Mucosa of descending colon (tissue), 3 donors: ENCODE measurements at regions not wholly inside any gene's neighbourhood (a gene's known extent, or its start where the extent isn't known, plus 50 kb on each side); places are given as distances from the start of the nearest gene placed in this dataset.
A peak's percentile ranks its signal among the peaks of the same experiment; 100 is the strongest.
"Not testable (repeated sequence)": the region's sequence is repeated elsewhere in the genome, so short reads cannot be mapped to it uniquely, and the experiment has no call there.

Experiments used
- ATAC-seq: fragments of 200-7000 bp; cut with Tn5 transposase; one replicate; pipeline ENCODE4 v1.9.1; 2020; ENCODE audit warnings: mild to moderate bottlenecking, moderate library complexity
- DNase-seq, 3 donors: peaks; one replicate each; pipeline ENCODE4 v3.0.0-alpha.2; 2020
- H3K36me3 ChIP-seq: fragments of 200-600 bp; one replicate; pipeline ENCODE4 v1.8.0; 2021; ENCODE audit warnings: low read depth, mild to moderate bottlenecking
- H3K4me1 ChIP-seq: fragments of 200-600 bp; one replicate; pipeline ENCODE4 v1.8.0; 2021; ENCODE audit warnings: low read depth, mild to moderate bottlenecking
- H3K4me3 ChIP-seq: fragments of 200-600 bp; one replicate; pipeline ENCODE4 v1.8.0; 2021; ENCODE audit warnings: mild to moderate bottlenecking
- H3K9me3 ChIP-seq: fragments of 200-600 bp; one replicate; pipeline ENCODE4 v1.8.0; 2021; ENCODE audit warnings: mild to moderate bottlenecking
- CTCF ChIP-seq: fragments of 200-600 bp; IDR thresholded peaks from one replicate; pipeline ENCODE4 v1.8.0; 2022; ENCODE audit warnings: antibody characterized with exemption, mild to moderate bottlenecking
- intact Hi-C, 2 donors: fragments of 100-400 bp; cut with DNase I in 1 of 2; cut with micrococcal nuclease in 1 of 2; formaldehyde crosslinking; loops; one replicate each; pipeline versions ENCODE4 v1.11.0 to v1.11.1; 2022; cut with DNase I, micrococcal nuclease
- donor health status: DM: no; HTN: no; CAD: no; lungs with moderate emphysema.
- donor health status: DM: no; HTN: no; CAD: no.
- donor health status: DM: no; HTN: yes; CAD: no.

DNA sequence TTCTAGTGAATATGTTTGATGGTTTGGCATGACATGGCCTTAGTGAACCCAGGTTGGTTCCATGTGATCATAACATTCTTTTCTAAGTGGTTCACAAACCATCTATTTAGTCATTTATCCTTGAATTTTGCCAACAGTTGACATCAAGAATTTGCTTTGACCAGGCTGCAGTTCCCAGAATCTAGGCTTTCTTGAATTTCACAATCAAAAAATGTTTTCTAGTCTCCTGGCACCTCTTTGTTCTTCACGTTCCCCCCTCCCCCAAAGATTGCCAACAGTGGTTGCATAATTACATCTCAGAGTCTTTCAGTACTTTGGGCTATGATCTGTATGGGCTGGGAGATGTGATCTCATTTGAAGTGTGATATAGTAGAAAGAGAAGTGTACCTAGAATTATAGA is 124.0 kb downstream of the GATA6 start:
- ATAC-seq (no peak), DNase-seq (no peak)
- no peak for TF ChIP-seq CTCF
- intact Hi-C loops = no loop called here
- Histone ChIP-seq H3K4me3 (no peak overlapping the region), H3K36me3 (no peaks in the 10 kb centered on the region), H3K9me3 (no peaks in the 10 kb centered on the region), H3K4me1 (no peaks in the 10 kb centered on the region)

GRCh38 chr18:22290004-22290403 is 120.6 kb downstream of the GATA6 start:
- no peak for ATAC-seq
- intact Hi-C loops = no loop called here

GRCh38 chr18:22286585-22286984 is 117.2 kb downstream of the GATA6 start:
- H3K4me3 ChIP-seq = no peak overlapping the region
- intact Hi-C loops = no loop called here

More at GRCh38 chr18:22290004-22290403, 120.6 kb downstream of the GATA6 start:
- no peak for DNase-seq
- Histone ChIP-seq H3K36me3 (no peaks in the 10 kb centered on the region), H3K9me3 (no peaks in the 10 kb centered on the region), H3K4me1 (peaks cover 12% of the 10 kb centered on the region), H3K4me3 (no peak overlapping the region)
- TF ChIP-seq CTCF = no peak

DNA sequence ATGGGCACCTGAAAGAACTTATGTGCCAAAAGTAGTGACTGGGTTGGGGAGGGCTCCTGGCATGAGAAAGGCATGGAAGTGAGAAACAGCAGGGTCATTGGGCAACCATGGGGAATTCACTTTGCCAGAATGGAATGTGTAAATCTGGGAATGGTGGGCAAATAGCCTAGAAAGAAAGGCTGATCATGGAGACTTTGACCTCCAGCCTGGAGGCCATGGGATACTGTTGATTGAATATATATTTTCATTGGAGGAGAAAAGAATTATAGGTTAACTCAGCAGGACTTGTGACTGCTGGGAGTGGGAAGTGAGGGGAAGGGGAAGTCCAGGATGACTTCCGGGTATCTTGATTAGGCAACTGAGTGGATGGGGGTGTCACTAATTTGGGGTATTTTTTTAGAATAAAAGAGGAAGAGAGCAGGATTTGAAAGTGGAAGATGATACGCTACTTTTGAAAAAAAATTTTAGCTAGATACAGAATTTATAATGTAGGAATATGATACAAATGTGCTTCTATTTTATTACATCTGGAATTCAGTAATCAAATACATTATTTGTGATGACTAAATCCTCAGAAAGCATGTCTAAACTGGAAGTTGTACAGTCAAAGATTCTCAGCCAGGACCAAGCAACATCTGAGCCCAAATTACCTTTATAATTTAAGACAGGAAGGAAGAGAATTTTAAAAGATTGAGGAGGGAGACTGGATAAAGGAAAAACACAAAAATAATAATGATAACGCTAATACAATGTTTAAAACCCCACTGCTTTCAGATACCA is 116.2 kb downstream of the GATA6 start:
- intact Hi-C loops = no loop called here
- ATAC-seq = no peak
- Histone ChIP-seq H3K9me3 (no peaks in the 10 kb centered on the region), H3K4me1 (peaks cover 25% of the 10 kb centered on the region), H3K36me3 (no peaks in the 10 kb centered on the region), H3K4me3 (no peak overlapping the region)
- TF ChIP-seq CTCF = no peak
- peak in 1 of 3 donors; percentile 25 for DNase-seq

More at GRCh38 chr18:22286585-22286984, 117.2 kb downstream of the GATA6 start:
- H3K36me3 ChIP-seq = no peaks in the 10 kb centered on the region
- peaks cover 25% of the 10 kb centered on the region for H3K4me1 ChIP-seq
- ATAC-seq (peak; percentile 82), DNase-seq (peak; percentile 65 to 88 (median 76))
- no peak for TF ChIP-seq CTCF
- no peaks in the 10 kb centered on the region for H3K9me3 ChIP-seq

DNA sequence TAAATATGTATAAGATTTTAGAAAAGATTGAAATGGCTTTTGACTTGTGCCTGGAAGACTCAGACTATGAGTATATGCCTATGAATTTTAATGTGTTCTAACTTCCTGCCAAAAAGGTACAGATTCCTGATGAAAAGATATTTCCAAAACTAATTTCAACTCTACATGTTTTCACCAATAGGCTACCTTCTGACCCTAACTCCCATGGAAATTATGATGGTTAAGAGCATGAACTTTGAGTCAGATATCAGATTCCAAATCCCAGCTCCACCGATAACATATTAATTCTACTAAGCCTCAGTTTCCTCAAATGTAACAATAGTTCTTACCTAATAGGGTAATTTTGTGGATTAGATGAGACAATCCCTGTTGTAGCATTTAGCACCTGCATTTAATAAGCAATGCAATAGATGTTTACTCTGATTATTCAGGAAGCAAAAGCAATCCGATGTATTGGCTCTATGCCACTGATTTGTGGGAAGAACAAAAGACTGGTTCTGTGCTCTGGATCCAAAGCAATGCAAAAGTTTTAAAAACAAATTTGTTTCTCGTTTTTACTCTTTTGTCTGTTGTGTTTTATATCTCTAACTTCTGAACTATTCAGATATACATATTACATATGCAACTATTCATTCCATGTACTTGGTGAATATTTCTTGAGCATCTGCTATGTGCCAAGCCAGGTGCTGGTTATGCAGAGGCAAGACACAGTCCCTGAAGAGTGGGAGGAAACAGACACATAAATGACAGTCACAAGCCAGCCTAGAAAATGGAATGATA is 115.4 kb downstream of the GATA6 start:
- H3K4me3 ChIP-seq = no peak overlapping the region
- DNase-seq = no peak
- H3K4me1 ChIP-seq = peaks cover 25% of the 10 kb centered on the region
- no peak for ATAC-seq
- intact Hi-C loops = no loop called here
- no peaks in the 10 kb centered on the region for H3K36me3 ChIP-seq
- TF ChIP-seq CTCF = no peak
- no peaks in the 10 kb centered on the region for H3K9me3 ChIP-seq

GRCh38 chr18:22283855-22284254 is 114.5 kb downstream of the GATA6 start:
- H3K9me3 ChIP-seq, DNase-seq: not testable (repeated sequence)

More at GRCh38 chr18:22283855-22284254, 114.5 kb downstream of the GATA6 start:
- H3K4me1 ChIP-seq = peaks cover 25% of the 10 kb centered on the region
- H3K4me3 ChIP-seq, H3K36me3 ChIP-seq, ATAC-seq, intact Hi-C loops: not testable (repeated sequence)
